HUES64 (cell line): ENCODE measurements at regions not wholly inside any gene's neighbourhood (a gene's known extent, or its start where the extent isn't known, plus 50 kb on each side); places are given as distances from the start of the nearest gene placed in this dataset.

ENCODE experiments used
- H3K27ac ChIP-seq: 2 replicates; pipeline ENCODE4 v1.7.0; 2013; ENCODE audit warnings: low read depth, low read length, inconsistent platforms
- H3K27me3 ChIP-seq: 2 replicates; pipeline ENCODE4 v1.6.1; 2013; ENCODE audit warnings: mild to moderate bottlenecking, low read length; ENCODE audit not compliant: insufficient read depth
- H3K36me3 ChIP-seq: 2 replicates; pipeline ENCODE4 v1.6.1; 2013; ENCODE audit warnings: mild to moderate bottlenecking, low read length; ENCODE audit not compliant: insufficient read depth
- H3K4me1 ChIP-seq: 2 replicates; pipeline ENCODE4 v1.6.1; 2013; ENCODE audit warnings: mild to moderate bottlenecking, low read length, moderate library complexity; ENCODE audit not compliant: insufficient read depth
- H3K4me3 ChIP-seq: 2 replicates; pipeline ENCODE4 v1.5.1; 2013; ENCODE audit warnings: mild to moderate bottlenecking, low read length, moderate library complexity
- H3K9ac ChIP-seq: 2 replicates; pipeline ENCODE4 v1.6.1; 2013; ENCODE audit warnings: mild to moderate bottlenecking, low read depth, low read length
- H3K9me3 ChIP-seq: 2 replicates; pipeline ENCODE4 v1.6.1; 2013; ENCODE audit warnings: low read depth, low read length; ENCODE audit not compliant: insufficient read depth
- WGBS: fragments of 150-250, 120-280 bp; methylation state at CpG from one replicate; pipeline ENCODE4 v1.1.7; 2013; ENCODE audit warnings: missing lambda C conversion rate; 5-methylcytosine and 5-hydroxymethylcytosine counted together

- H3K4me3 ChIP-seq, result no peak overlapping the region
- H3K27me3 ChIP-seq, result no peaks in the 10 kb centered on the region
- H3K4me1 ChIP-seq, result peaks cover 14% of the 10 kb centered on the region
- H3K9ac ChIP-seq, result no peak overlapping the region
- H3K36me3 ChIP-seq, result no peaks in the 10 kb centered on the region
- no peak overlapping the region for H3K27ac ChIP-seq
- H3K9me3 ChIP-seq, result no peaks in the 10 kb centered on the region
Measured at GRCh38 chr14:61192989-61193388, 88.1 kb downstream of the TMEM30B start.

- peaks cover 27% of the 10 kb centered on the region for H3K4me1 ChIP-seq
- H3K36me3 ChIP-seq, result no peaks in the 10 kb centered on the region
- H3K9me3 ChIP-seq, result no peaks in the 10 kb centered on the region
- no peaks in the 10 kb centered on the region for H3K27me3 ChIP-seq
- no peak overlapping the region for H3K27ac ChIP-seq
- H3K4me3 ChIP-seq, result no peak overlapping the region
- 100% methylated on average over 1 of the region's 1 CpG for WGBS
- H3K9ac ChIP-seq, result no peak overlapping the region
Measured at GRCh38 chr14:61191733-61192132, 89.4 kb downstream of the TMEM30B start.

GRCh38 chr14:61190341-61190740 lies 90.8 kb downstream of the TMEM30B start:
- H3K4me1 ChIP-seq, result peaks cover 28% of the 10 kb centered on the region
- WGBS, result 82% methylated on average over 6 of the region's 6 CpGs
- H3K9me3 ChIP-seq, result no peaks in the 10 kb centered on the region
- no peaks in the 10 kb centered on the region for H3K36me3 ChIP-seq
- no peak overlapping the region for H3K4me3 ChIP-seq
- H3K27ac ChIP-seq, result no peak overlapping the region
- H3K9ac ChIP-seq, result no peak overlapping the region
- H3K27me3 ChIP-seq, result no peaks in the 10 kb centered on the region

GRCh38 chr14:61188978-61189808 lies 91.9 kb downstream of the TMEM30B start:
- no peak overlapping the region for H3K27ac ChIP-seq

GRCh38 chr14:61188196-61188595 lies 92.9 kb downstream of the TMEM30B start:
- no peaks in the 10 kb centered on the region for H3K36me3 ChIP-seq
- no peak overlapping the region for H3K9ac ChIP-seq
- no peaks in the 10 kb centered on the region for H3K9me3 ChIP-seq
- WGBS, result 73% methylated on average over 18 of the region's 21 CpGs
- no peaks in the 10 kb centered on the region for H3K27me3 ChIP-seq
- no peak overlapping the region for H3K4me3 ChIP-seq
- H3K27ac ChIP-seq, result no peak overlapping the region
- peaks cover 33% of the 10 kb centered on the region for H3K4me1 ChIP-seq

More at GRCh38 chr14:61188978-61189808, 91.9 kb downstream of the TMEM30B start:
- no peaks in the 10 kb centered on the region for H3K36me3 ChIP-seq
- no peaks in the 10 kb centered on the region for H3K27me3 ChIP-seq
- H3K9ac ChIP-seq, result peak overlapping the region; percentile 35
- peaks cover 28% of the 10 kb centered on the region for H3K4me1 ChIP-seq
- H3K9me3 ChIP-seq, result no peaks in the 10 kb centered on the region
- H3K4me3 ChIP-seq, result peak overlapping the region; percentile 42
- WGBS, result 16% methylated on average over 26 of the region's 27 CpGs

GRCh38 chr14:61187196-61187905 lies 93.8 kb downstream of the TMEM30B start:
- Histone ChIP-seq H3K4me1 (peaks cover 34% of the 10 kb centered on the region), H3K27me3 (no peaks in the 10 kb centered on the region), H3K9ac (no peak overlapping the region), H3K4me3 (no peak overlapping the region), H3K9me3 (no peaks in the 10 kb centered on the region), H3K27ac (no peak overlapping the region), H3K36me3 (no peaks in the 10 kb centered on the region)
- 64% methylated on average over 8 of the region's 10 CpGs for WGBS

- Histone ChIP-seq H3K27me3 (no peaks in the 10 kb centered on the region), H3K4me3 (no peak overlapping the region), H3K9me3 (no peaks in the 10 kb centered on the region), H3K36me3 (no peaks in the 10 kb centered on the region), H3K4me1 (peaks cover 34% of the 10 kb centered on the region), H3K27ac (no peak overlapping the region), H3K9ac (no peak overlapping the region)
- WGBS, result 93% methylated on average over 7 of the region's 7 CpGs
Measured at GRCh38 chr14:61186341-61187195, 94.6 kb downstream of the TMEM30B start.

GRCh38 chr14:61185534-61185933 lies 95.6 kb downstream of the TMEM30B start:
- 45% methylated on average over 2 of the region's 2 CpGs for WGBS
- Histone ChIP-seq H3K27ac (no peak overlapping the region), H3K9me3 (no peaks in the 10 kb centered on the region), H3K9ac (no peak overlapping the region), H3K36me3 (no peaks in the 10 kb centered on the region), H3K27me3 (no peaks in the 10 kb centered on the region), H3K4me1 (peaks cover 33% of the 10 kb centered on the region), H3K4me3 (no peak overlapping the region)

- H3K4me1 ChIP-seq, result peaks cover 23% of the 10 kb centered on the region
- 90% methylated on average over 2 of the region's 2 CpGs for WGBS
- H3K9me3 ChIP-seq, result no peaks in the 10 kb centered on the region
- H3K36me3 ChIP-seq, result no peaks in the 10 kb centered on the region
- H3K27ac ChIP-seq, result no peak overlapping the region
- no peaks in the 10 kb centered on the region for H3K27me3 ChIP-seq
- no peak overlapping the region for H3K9ac ChIP-seq
- no peak overlapping the region for H3K4me3 ChIP-seq
Measured at GRCh38 chr14:61184112-61184511, 97.0 kb downstream of the TMEM30B start.

GRCh38 chr14:61183196-61183885 lies 97.8 kb downstream of the TMEM30B start:
- H3K4me3 ChIP-seq, result no peak overlapping the region
- H3K4me1 ChIP-seq, result peaks cover 29% of the 10 kb centered on the region
- H3K36me3 ChIP-seq, result no peaks in the 10 kb centered on the region
- H3K27me3 ChIP-seq, result no peaks in the 10 kb centered on the region
- H3K27ac ChIP-seq, result no peak overlapping the region
- H3K9ac ChIP-seq, result no peak overlapping the region
- 78% methylated on average over 6 of the region's 6 CpGs for WGBS
- H3K9me3 ChIP-seq, result no peaks in the 10 kb centered on the region
